ENCODE measurements at regions not wholly inside any gene's neighbourhood (a gene's known extent, or its start where the extent isn't known, plus 50 kb on each side); places are given as distances from the start of the nearest gene placed in this dataset.

DNA sequence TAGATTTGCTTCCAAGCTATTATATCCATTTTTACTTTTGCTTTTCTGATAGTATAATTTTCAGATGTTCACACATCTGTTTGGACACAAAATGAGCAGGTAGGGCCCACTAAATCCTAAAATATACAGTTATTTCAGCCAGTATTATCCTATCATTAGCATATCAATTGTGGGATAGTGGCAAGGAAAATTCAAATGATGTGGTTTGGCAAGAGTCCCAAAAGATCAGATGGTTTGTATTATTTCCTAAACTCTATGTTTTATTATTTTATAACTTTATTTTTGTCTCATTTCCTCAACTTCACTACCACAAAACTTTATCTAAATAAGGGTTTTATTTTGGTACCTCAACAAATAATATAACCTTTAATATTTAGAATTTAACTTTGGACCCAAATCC lies 1659.6 kb downstream of the NCAM2 start:
- TF ChIP-seq TCF7L2 (IDR thresholded peaks at IDR 0.05; ENCODE audit: low read depth, low read length) = no peak
- no peak for TF ChIP-seq SIN3A (IDR thresholded peaks at IDR 0.05; ENCODE audit: borderline replicate concordance, insufficient read depth, low read depth, low read length)
- TF ChIP-seq, protein P1, sequence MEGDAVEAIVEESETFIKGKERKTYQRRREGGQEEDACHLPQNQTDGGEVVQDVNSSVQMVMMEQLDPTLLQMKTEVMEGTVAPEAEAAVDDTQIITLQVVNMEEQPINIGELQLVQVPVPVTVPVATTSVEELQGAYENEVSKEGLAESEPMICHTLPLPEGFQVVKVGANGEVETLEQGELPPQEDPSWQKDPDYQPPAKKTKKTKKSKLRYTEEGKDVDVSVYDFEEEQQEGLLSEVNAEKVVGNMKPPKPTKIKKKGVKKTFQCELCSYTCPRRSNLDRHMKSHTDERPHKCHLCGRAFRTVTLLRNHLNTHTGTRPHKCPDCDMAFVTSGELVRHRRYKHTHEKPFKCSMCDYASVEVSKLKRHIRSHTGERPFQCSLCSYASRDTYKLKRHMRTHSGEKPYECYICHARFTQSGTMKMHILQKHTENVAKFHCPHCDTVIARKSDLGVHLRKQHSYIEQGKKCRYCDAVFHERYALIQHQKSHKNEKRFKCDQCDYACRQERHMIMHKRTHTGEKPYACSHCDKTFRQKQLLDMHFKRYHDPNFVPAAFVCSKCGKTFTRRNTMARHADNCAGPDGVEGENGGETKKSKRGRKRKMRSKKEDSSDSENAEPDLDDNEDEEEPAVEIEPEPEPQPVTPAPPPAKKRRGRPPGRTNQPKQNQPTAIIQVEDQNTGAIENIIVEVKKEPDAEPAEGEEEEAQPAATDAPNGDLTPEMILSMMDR (IDR thresholded peaks at IDR 0.05) = no peak
- no peak for TF ChIP-seq POLR2AphosphoS5 (IDR thresholded peaks at IDR 0.05; ENCODE audit: low read depth, low read length)
- TF ChIP-seq, protein P2, sequence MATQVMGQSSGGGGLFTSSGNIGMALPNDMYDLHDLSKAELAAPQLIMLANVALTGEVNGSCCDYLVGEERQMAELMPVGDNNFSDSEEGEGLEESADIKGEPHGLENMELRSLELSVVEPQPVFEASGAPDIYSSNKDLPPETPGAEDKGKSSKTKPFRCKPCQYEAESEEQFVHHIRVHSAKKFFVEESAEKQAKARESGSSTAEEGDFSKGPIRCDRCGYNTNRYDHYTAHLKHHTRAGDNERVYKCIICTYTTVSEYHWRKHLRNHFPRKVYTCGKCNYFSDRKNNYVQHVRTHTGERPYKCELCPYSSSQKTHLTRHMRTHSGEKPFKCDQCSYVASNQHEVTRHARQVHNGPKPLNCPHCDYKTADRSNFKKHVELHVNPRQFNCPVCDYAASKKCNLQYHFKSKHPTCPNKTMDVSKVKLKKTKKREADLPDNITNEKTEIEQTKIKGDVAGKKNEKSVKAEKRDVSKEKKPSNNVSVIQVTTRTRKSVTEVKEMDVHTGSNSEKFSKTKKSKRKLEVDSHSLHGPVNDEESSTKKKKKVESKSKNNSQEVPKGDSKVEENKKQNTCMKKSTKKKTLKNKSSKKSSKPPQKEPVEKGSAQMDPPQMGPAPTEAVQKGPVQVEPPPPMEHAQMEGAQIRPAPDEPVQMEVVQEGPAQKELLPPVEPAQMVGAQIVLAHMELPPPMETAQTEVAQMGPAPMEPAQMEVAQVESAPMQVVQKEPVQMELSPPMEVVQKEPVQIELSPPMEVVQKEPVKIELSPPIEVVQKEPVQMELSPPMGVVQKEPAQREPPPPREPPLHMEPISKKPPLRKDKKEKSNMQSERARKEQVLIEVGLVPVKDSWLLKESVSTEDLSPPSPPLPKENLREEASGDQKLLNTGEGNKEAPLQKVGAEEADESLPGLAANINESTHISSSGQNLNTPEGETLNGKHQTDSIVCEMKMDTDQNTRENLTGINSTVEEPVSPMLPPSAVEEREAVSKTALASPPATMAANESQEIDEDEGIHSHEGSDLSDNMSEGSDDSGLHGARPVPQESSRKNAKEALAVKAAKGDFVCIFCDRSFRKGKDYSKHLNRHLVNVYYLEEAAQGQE (IDR thresholded peaks at IDR 0.05; ENCODE audit: insufficient read depth in 1 of 2, low read depth in 2 of 2, low read length in 1 of 2) = no peak
- H3K4me1 ChIP-seq (ENCODE audit: control insufficient read depth, insufficient read depth, low read length) = no peaks in the 10 kb centered on the region
- DNase-seq (ENCODE audit: low read depth, low spot score) = no peak
- intact Hi-C loops (cut with micrococcal nuclease; ENCODE audit: unreplicated experiment) = no loop called here
- POLR2A ChIA-PET = interaction anchor here (0.7 kb wide), 1 partner anchor 59 kb away, joined by 4 read pairs; no protein-coding TSS in a partner anchor
- no peaks in the 10 kb centered on the region for H3K27me3 ChIP-seq (ENCODE audit: control insufficient read depth, insufficient read depth, low read length)
- H3K4me3 ChIP-seq (ENCODE audit: low read depth in 2 of 2, low read length in 2 of 2) = no peak overlapping the region
- no peak for ATAC-seq
- CTCF ChIA-PET = no interaction called here
- no TSS peak for BruUV-seq (replicated peaks)
- no peak overlapping the region for H3K27ac ChIP-seq (ENCODE audit: low read length)
- in situ Hi-C loops (cut with HindIII; ENCODE audit: low pct_unique_long_range_greater_than_20kb, low sequenced_read_pairs) = no loop called here
- no peaks in the 10 kb centered on the region for H3K9me3 ChIP-seq (ENCODE audit: control insufficient read depth, insufficient read depth, low read depth, low read length)
- H3K36me3 ChIP-seq (ENCODE audit: control insufficient read depth, insufficient read depth, low read length) = no peaks in the 10 kb centered on the region

DNA sequence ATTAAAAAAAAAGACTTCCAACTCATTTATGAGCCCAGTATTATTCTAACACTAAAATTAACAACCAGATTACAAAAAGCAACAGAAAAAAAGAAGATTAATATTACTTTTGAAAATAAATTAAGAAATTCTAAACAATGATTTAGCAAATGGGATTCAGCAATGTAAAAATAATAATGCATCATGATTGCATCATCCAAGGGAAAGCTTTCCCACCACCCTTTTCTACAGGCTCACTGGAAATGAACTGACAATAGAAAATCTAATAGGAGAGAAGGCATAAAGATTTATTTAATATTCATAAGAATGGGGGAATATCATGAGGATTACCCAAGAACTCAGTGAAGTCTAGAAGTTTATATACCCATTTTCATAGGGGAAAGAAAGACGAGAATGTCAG lies 1671.9 kb downstream of the NCAM2 start:
- H3K27ac ChIP-seq (ENCODE audit: low read length) = no peak overlapping the region
- intact Hi-C loops (cut with micrococcal nuclease; ENCODE audit: unreplicated experiment) (no loop called here), in situ Hi-C loops (cut with HindIII; ENCODE audit: low pct_unique_long_range_greater_than_20kb, low sequenced_read_pairs) (no loop called here)
- no peaks in the 10 kb centered on the region for H3K36me3 ChIP-seq (ENCODE audit: control insufficient read depth, insufficient read depth, low read length)
- ATAC-seq (no peak), DNase-seq (ENCODE audit: low read depth, low spot score) (no peak)
- TF ChIP-seq TCF7L2 (IDR thresholded peaks at IDR 0.05; ENCODE audit: low read depth, low read length) (no peak), SIN3A (IDR thresholded peaks at IDR 0.05; ENCODE audit: borderline replicate concordance, insufficient read depth, low read depth, low read length) (no peak), POLR2AphosphoS5 (IDR thresholded peaks at IDR 0.05; ENCODE audit: low read depth, low read length) (no peak)
- no peaks in the 10 kb centered on the region for H3K4me1 ChIP-seq (ENCODE audit: control insufficient read depth, insufficient read depth, low read length)
- no peaks in the 10 kb centered on the region for H3K27me3 ChIP-seq (ENCODE audit: control insufficient read depth, insufficient read depth, low read length)
- no peak overlapping the region for H3K4me3 ChIP-seq (ENCODE audit: low read depth in 2 of 2, low read length in 2 of 2)
- POLR2A ChIA-PET = no interaction called here
- BruUV-seq (replicated peaks) = no TSS peak
- CTCF ChIA-PET = no interaction called here
- H3K9me3 ChIP-seq (ENCODE audit: control insufficient read depth, insufficient read depth, low read depth, low read length) = no peaks in the 10 kb centered on the region

DNA sequence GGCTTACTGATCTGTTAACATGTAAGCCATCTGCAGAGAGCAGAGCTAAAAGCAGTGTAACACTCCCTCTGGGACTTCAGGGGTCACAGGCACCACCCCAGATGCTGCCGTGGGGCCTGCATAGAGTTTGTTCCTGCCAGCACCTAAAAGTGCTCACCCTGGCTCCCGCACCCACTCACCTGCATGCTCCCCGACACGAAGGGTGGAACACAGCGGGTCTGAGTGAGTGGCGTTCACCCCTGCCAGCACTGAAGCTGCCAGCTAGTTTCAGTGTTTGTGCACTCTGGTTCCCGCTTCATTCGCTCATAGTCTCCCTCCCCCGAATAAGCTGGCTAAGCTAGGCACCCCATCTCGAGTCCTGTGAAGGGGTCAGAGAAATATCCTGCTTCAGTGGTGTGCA lies 1681.0 kb downstream of the NCAM2 start:
- Histone ChIP-seq H3K27ac (ENCODE audit: low read length) (no peak overlapping the region), H3K27me3 (ENCODE audit: control insufficient read depth, insufficient read depth, low read length) (no peaks in the 10 kb centered on the region), H3K4me3 (ENCODE audit: low read depth in 2 of 2, low read length in 2 of 2) (no peak overlapping the region), H3K4me1 (ENCODE audit: control insufficient read depth, insufficient read depth, low read length) (no peaks in the 10 kb centered on the region), H3K9me3 (ENCODE audit: control insufficient read depth, insufficient read depth, low read depth, low read length) (no peaks in the 10 kb centered on the region), H3K36me3 (ENCODE audit: control insufficient read depth, insufficient read depth, low read length) (no peaks in the 10 kb centered on the region)
- TF ChIP-seq, protein P1 (IDR thresholded peaks at IDR 0.05) = no peak
- no peak for TF ChIP-seq TCF7L2 (IDR thresholded peaks at IDR 0.05; ENCODE audit: low read depth, low read length)
- TF ChIP-seq POLR2AphosphoS5 (IDR thresholded peaks at IDR 0.05; ENCODE audit: low read depth, low read length) = no peak
- TF ChIP-seq SIN3A (IDR thresholded peaks at IDR 0.05; ENCODE audit: borderline replicate concordance, insufficient read depth, low read depth, low read length) = no peak
- TF ChIP-seq, protein P2 (IDR thresholded peaks at IDR 0.05; ENCODE audit: insufficient read depth in 1 of 2, low read depth in 2 of 2, low read length in 1 of 2) = no peak
- ChIA-PET POLR2A (no interaction called here), CTCF (no interaction called here)
- DNase-seq (ENCODE audit: low read depth, low spot score) = no peak
- in situ Hi-C loops (cut with HindIII; ENCODE audit: low pct_unique_long_range_greater_than_20kb, low sequenced_read_pairs) = no loop called here
- intact Hi-C loops (cut with micrococcal nuclease; ENCODE audit: unreplicated experiment) = no loop called here
- no peak for ATAC-seq
- no TSS peak for BruUV-seq (replicated peaks)

Measured in Panc1 (cell line).